ENCODE measurements at regions not wholly inside any gene's neighbourhood (a gene's known extent, or its start where the extent isn't known, plus 50 kb on each side); places are given as distances from the start of the nearest gene placed in this dataset.

DNA sequence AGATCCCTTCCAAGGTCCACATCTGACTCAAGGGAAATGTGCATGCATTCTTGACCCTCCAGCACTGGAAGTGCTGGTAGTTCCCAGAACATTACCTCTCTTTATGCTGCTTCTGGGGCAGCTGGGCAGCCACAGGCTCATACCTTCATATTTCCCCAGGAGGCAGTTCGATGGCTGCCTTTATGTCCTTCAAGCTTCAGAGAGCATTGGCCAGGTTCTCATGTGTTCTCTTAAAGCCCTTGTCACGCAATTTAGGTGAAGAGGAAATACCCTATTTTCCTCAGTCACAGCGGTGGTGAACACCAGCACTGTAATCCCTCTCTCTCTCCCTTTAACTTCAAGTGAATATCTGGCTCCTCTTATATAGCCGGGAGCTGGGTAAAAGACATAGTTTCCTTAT lies 134.3 kb downstream of the MID1IP1 start:
- no peak overlapping the region for H3K4me3 ChIP-seq (replicated peaks in 1 of 2; ENCODE audit: low read depth in 2 of 2, low read length in 2 of 2)
- DNase-seq (ENCODE audit: low read depth in 2 of 2) = no peak
- TF ChIP-seq, protein P1, sequence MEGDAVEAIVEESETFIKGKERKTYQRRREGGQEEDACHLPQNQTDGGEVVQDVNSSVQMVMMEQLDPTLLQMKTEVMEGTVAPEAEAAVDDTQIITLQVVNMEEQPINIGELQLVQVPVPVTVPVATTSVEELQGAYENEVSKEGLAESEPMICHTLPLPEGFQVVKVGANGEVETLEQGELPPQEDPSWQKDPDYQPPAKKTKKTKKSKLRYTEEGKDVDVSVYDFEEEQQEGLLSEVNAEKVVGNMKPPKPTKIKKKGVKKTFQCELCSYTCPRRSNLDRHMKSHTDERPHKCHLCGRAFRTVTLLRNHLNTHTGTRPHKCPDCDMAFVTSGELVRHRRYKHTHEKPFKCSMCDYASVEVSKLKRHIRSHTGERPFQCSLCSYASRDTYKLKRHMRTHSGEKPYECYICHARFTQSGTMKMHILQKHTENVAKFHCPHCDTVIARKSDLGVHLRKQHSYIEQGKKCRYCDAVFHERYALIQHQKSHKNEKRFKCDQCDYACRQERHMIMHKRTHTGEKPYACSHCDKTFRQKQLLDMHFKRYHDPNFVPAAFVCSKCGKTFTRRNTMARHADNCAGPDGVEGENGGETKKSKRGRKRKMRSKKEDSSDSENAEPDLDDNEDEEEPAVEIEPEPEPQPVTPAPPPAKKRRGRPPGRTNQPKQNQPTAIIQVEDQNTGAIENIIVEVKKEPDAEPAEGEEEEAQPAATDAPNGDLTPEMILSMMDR (IDR thresholded peaks at IDR 0.05; ENCODE audit: low read depth, low read length) = no peak

DNA sequence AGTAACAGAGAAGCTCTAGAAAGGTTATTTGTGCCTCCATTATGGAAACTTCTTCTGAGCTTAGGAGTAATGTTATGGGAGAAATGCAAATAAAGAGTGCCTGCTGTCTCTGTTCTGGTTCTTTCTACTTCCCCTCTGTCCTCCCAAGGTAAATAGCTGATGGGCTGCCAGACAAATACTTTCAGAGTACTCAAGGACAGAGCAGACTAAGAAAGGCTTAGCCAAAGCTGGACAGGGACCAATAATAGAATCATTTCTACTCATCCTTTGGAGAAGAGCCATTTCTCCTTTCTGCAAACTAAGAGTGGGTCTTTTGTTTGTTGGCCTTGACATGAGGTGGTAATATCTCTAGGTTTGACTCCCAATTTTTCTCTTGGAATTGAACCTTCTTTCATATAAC lies 136.1 kb downstream of the MID1IP1 start:
- no peak for DNase-seq (ENCODE audit: low read depth in 2 of 2)
- TF ChIP-seq, protein P1 (IDR thresholded peaks at IDR 0.05; ENCODE audit: low read depth, low read length) = no peak

DNA sequence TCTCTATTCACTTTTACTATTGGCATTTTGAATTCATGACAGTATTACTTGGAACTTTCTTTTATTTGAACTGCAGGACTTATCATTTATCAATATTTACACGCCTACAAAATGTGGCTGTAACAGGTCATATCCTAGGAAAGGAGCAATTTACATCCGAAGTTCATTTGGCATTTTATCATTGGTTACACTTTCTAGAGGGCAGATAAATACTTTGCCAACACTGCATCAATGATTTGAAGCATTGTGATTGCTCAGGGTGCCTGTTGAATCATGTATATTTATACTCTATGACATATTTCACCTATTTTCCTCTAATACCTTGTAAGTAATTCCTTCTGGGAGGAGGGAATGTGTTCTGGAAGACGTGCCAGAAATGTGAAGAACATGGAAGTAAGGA lies 136.7 kb downstream of the MID1IP1 start:
- H3K4me3 ChIP-seq (replicated peaks in 1 of 2; ENCODE audit: low read depth in 2 of 2, low read length in 2 of 2) = no peak overlapping the region
- TF ChIP-seq, protein P1 (IDR thresholded peaks at IDR 0.05; ENCODE audit: low read depth, low read length) = no peak

More for the DNA sequence above, 136.1 kb downstream of the MID1IP1 start:
- no peak overlapping the region for H3K4me3 ChIP-seq (replicated peaks in 1 of 2; ENCODE audit: low read depth in 2 of 2, low read length in 2 of 2)

DNA sequence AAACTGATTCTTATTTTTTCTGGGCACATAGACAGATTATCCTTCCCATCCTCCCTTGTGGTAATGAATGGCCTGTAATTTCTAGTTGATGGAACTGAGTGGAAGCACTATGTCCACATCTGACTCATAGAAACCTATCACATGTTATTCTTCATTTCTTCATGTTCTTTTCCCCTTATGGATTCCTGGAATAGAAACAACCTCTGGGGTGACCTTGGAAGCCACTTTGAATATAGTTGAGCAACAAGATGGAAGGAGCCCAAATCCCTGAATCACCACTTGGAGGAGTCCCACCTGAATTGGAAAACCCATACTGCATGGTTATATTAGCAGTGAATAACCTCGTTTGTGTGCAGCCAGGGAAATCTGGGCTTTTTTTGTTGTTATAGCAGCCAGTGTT lies 137.8 kb downstream of the MID1IP1 start:
- DNase-seq (ENCODE audit: low read depth in 2 of 2) = peak; percentile 77 to 90
- TF ChIP-seq, protein P1 (IDR thresholded peaks at IDR 0.05; ENCODE audit: low read depth, low read length) = no peak
- no peak overlapping the region for H3K4me3 ChIP-seq (replicated peaks in 1 of 2; ENCODE audit: low read depth in 2 of 2, low read length in 2 of 2)

More for the DNA sequence above, 136.7 kb downstream of the MID1IP1 start:
- DNase-seq (ENCODE audit: low read depth in 2 of 2) = no peak

DNA sequence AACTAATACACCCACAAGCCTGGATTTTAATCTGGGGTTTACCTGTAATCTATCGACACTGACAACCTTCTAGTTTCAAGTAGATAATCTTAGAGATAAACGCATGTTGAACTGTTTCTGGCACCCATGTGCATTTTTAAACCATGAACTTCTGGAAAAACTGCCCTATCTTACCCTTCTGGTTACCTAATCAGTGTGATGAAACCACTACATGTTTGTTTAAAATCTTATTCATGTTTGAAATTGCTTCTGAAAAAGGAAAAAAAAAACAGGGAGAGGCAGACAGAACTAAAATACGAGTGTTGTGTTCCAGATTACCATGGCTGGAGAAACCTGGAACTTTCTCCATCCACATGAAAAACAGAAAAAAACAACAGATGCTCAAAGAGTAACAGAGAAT lies 139.3 kb downstream of the MID1IP1 start:
- H3K4me3 ChIP-seq (replicated peaks in 1 of 2; ENCODE audit: low read depth in 2 of 2, low read length in 2 of 2) = no peak overlapping the region
- DNase-seq (ENCODE audit: low read depth in 2 of 2) = peak; percentile 22 to 47
- TF ChIP-seq, protein P1 (IDR thresholded peaks at IDR 0.05; ENCODE audit: low read depth, low read length) = no peak

DNA sequence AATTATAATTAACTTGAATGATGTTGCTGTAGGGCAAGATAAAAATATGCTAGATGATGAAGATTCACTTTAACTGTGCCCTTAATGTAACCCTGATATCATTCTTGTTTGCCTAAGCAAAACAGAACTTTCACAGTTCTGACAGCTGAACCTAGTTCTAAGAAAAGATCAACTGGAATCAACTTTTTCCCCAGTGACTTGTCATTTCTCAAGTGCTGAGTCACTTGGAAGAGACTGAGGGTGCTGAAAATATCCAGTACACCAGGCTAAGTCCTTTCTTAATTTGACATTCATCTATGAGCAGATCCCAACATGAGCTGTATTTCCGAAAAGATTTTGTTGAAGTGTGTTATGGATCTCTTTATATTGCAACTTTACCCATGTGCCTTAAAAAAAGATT lies 140.4 kb downstream of the MID1IP1 start:
- H3K4me3 ChIP-seq (replicated peaks in 1 of 2; ENCODE audit: low read depth in 2 of 2, low read length in 2 of 2) = no peak overlapping the region
- TF ChIP-seq, protein P1 (IDR thresholded peaks at IDR 0.05; ENCODE audit: low read depth, low read length) = no peak
- DNase-seq (ENCODE audit: low read depth in 2 of 2) = peak; percentile 32 to 47

DNA sequence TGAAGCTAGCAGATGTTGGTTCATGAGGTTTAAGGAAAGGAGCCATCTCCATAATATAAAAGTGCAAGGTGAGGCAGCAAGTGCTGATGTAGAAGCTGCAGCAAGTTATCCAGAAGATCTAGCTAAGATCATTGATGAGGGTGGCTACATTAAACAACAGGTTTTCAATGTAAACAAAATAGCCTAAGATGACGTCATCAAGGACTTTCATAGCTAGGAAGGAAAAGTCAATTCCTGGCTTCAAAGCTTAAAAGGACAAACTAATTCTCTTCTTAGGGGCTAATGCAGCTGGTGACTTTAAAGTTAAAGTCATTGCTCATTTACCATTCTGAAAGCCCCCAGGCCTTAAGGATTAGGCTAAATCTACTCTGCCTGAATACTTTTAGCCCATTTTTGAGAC lies 141.9 kb downstream of the MID1IP1 start:
- no peak overlapping the region for H3K4me3 ChIP-seq (replicated peaks in 1 of 2; ENCODE audit: low read depth in 2 of 2, low read length in 2 of 2)
- no peak for DNase-seq (ENCODE audit: low read depth in 2 of 2)
- TF ChIP-seq, protein P1 (IDR thresholded peaks at IDR 0.05; ENCODE audit: low read depth, low read length) = no peak

All from cardiac fibroblast (primary cell).